PFSK-1 (cell line): ENCODE measurements at regions not wholly inside any gene's neighbourhood (a gene's known extent, or its start where the extent isn't known, plus 50 kb on each side); places are given as distances from the start of the nearest gene placed in this dataset.

Source experiments
- FOXP2 ChIP-seq: optimal IDR thresholded peaks from 2 replicates; pipeline ENCODE3; 2011; ENCODE audit warnings: borderline replicate concordance, control low read depth, inconsistent platforms; ENCODE audit not compliant: insufficient read depth; ENCODE audit errors: extremely low read length, extremely low read depth
- POLR2AphosphoS5 ChIP-seq: IDR thresholded peaks from 2 replicates; pipeline ENCODE4 v1.6.1; 2012; ENCODE audit warnings: low read depth, mild to moderate bottlenecking, control low read depth, low read length, moderate library complexity
- REST ChIP-seq, 2 experiments: IDR thresholded peaks; 2 replicates each; pipeline versions ENCODE4 v1.6.1 to v1.8.0; 2011 to 2012; ENCODE audit warnings: low read depth in 2 of 2, low read length in 2 of 2, control low read depth in 1 of 2, inconsistent platforms in 1 of 2, mild to moderate bottlenecking in 1 of 2, moderate library complexity in 1 of 2; ENCODE audit not compliant: insufficient read depth in 1 of 2
- SIN3A ChIP-seq: IDR thresholded peaks from 2 replicates; pipeline ENCODE4 v1.6.1; 2012; ENCODE audit warnings: mild to moderate bottlenecking, low read length, moderate library complexity, borderline replicate concordance; ENCODE audit not compliant: insufficient read depth
- TAF1 ChIP-seq: IDR thresholded peaks from 2 replicates; pipeline ENCODE4 v1.6.1; 2012; ENCODE audit warnings: low read length, control low read depth, borderline replicate concordance; ENCODE audit not compliant: insufficient read depth

- TF ChIP-seq REST (IDR thresholded peaks at IDR 0.05; ENCODE audit: insufficient read depth in 1 of 2, low read depth in 2 of 2, low read length in 2 of 2) (no peak), SIN3A (no peak), POLR2AphosphoS5 (no peak)
Measured at GRCh38 chr5:110032376-110032775, 342.6 kb downstream of the MAN2A1 start.

DNA sequence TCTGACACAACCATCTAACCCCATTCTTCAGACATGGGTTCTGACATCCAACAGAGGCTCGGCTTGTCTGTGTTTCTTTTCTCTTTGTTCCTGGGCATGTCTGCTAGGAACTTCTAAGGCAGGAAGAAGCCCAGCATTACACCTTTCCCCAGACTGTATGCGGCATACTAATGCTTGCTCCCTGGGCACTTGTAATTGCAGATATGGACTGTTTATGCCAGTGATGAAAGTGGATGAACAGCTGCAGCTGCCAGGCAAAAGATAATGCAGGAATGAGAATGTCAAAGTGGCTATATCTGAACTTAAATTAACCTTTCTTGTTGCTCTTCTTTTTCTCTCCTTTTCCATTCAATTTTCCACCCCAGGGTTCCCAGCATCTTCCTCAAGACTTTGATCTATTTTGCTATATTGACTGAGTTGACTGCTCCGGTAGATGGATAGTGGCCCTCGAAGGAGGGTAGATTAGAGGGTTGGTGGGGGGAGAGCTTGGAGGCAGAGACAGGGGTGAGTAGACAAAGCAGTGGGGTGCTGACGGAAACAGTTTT lies 344.4 kb downstream of the MAN2A1 start:
- TF ChIP-seq FOXP2 (no peak), TAF1 (no peak), POLR2AphosphoS5 (no peak), SIN3A (no peak)

DNA sequence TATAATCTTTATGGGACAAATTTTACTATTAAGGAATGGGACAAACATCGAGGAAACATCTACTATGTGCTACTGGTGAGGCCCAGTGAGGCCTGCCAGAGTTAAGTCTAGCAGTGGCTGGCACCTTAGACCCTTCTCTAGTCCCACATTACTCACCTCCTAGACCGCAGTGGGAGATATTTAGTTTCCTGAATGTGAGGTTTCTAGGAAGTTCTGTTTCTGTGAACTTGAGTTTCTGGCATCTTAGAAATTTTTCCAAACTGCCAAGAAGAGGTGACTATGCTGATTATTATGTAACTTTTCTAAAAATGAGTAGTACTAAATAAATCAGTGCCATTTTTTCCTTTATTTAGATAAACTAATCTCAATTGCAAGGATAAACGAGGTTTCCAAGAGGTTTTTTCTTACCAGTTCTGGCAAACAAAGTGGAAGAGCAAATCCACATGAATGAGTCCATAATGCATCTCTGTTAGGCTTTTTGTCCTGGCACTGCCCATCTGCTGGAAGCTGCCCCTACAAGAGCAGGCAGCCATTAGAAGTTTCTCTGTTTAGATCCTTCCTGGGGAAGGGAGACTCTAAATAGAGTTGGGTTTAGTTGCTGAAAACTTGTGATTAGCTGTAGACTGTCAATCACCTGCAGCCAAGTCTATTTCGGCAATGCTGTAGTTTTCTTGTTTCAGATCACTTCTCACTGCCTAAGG lies 348.7 kb downstream of the MAN2A1 start:
- no peak for TF ChIP-seq SIN3A
- no peak for TF ChIP-seq POLR2AphosphoS5
- no peak for TF ChIP-seq FOXP2
- no peak for TF ChIP-seq REST (IDR thresholded peaks at IDR 0.05; ENCODE audit: insufficient read depth in 1 of 2, low read depth in 2 of 2, low read length in 2 of 2)
- TF ChIP-seq TAF1 = no peak

DNA sequence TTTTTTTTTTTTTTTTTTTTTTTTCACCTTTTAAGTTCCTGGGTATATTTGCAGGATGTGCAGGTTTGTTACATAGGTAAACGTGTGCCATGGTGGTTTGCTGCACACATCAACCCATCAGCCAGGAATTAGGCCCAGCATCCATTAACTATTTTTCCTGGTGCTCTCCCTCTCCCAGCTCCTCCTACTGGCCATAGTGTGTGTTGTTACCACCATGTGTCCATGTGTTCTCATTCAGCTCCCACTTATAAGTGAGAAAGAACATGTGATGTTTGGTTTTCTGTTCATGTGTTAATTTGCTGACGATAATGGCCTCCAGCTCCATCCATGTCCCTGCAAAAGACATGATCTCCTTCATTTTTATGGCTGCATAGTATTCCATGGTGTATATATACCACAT lies 350.5 kb downstream of the MAN2A1 start:
- TF ChIP-seq SIN3A = no peak
- no peak for TF ChIP-seq FOXP2
- TF ChIP-seq REST (IDR thresholded peaks at IDR 0.05; ENCODE audit: insufficient read depth in 1 of 2, low read depth in 2 of 2, low read length in 2 of 2) = no peak
- TF ChIP-seq TAF1 = no peak
- TF ChIP-seq POLR2AphosphoS5 = no peak

- TF ChIP-seq FOXP2 = no peak
- TF ChIP-seq TAF1 = no peak
- no peak for TF ChIP-seq SIN3A
- TF ChIP-seq REST (IDR thresholded peaks at IDR 0.05; ENCODE audit: insufficient read depth in 1 of 2, low read depth in 2 of 2, low read length in 2 of 2) = no peak
- TF ChIP-seq POLR2AphosphoS5 = no peak
Measured at GRCh38 chr5:110043025-110043424, 353.3 kb downstream of the MAN2A1 start.
